VCaP (cell line): ENCODE measurements at regions not wholly inside any gene's neighbourhood (a gene's known extent, or its start where the extent isn't known, plus 50 kb on each side); places are given as distances from the start of the nearest gene placed in this dataset.
"Not testable (repeated sequence)": the region's sequence is repeated elsewhere in the genome, so short reads cannot be mapped to it uniquely, and the experiment has no call there.

Experiments used
- H3K27ac ChIP-seq: fragments of 450-650 bp; 2 replicates; pipeline ENCODE4 v1.5.1; 2017
- CTCF ChIP-seq: fragments of 450-650 bp; conservative IDR thresholded peaks from 2 replicates; pipeline ENCODE4 v1.5.1; 2017; ENCODE audit warnings: mild to moderate bottlenecking, moderate library complexity

- no peak overlapping the region for H3K27ac ChIP-seq
- no peak for TF ChIP-seq CTCF
These were observed 159.6 kb upstream of the C14orf180 start for GRCh38 chr14:104419865-104420505.

DNA sequence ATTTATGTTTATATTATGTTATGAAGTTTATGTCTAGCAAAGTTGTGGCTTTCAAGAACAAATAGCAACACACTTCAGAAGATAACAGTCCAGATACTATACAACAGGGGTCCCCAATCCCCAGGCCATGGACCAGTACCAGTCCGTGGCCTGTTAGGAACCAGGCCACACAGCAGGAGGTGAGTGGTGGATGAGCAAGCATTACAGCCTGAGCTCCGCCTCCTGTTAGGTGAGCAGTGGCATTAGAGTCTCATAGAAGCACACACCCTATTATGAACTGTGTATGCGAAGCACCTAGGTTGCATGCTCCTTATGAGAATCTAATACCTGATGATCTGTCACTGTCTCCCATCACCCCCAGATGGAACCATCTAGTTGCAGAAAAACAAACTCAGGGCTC, 159.0 kb upstream of the C14orf180 start:
- H3K27ac ChIP-seq, result not testable (repeated sequence)

DNA sequence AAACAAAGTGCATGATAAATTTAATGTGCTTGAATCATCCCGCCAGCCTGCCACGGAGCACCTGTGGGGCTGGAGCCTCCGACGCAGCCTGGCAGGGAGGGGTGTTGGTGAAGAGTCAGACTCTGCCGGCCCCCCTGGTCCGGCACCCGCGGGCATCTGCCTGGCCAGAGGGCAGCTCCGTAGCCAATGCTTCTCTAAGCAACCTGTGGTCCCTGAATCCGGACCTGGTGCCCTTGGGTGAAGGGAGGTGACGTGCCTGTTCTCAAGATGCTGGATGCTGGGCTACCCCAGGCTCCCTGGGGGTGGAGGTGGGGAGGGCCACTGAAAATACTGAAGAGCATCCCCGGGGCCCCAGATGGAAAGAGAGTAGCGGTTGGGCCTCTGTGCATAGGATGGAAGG, 158.6 kb upstream of the C14orf180 start:
- no peak overlapping the region for H3K27ac ChIP-seq
- TF ChIP-seq CTCF, result no peak

- TF ChIP-seq CTCF, result no peak
- H3K27ac ChIP-seq, result peak overlapping the region; percentile 55; the same call in 1 of the 2 replicates
These were observed 158.2 kb upstream of the C14orf180 start for GRCh38 chr14:104421401-104421821.

- peak overlapping the region; percentile 55 for H3K27ac ChIP-seq
- TF ChIP-seq CTCF, result no peak
These were observed 157.4 kb upstream of the C14orf180 start for GRCh38 chr14:104421892-104422828.

DNA sequence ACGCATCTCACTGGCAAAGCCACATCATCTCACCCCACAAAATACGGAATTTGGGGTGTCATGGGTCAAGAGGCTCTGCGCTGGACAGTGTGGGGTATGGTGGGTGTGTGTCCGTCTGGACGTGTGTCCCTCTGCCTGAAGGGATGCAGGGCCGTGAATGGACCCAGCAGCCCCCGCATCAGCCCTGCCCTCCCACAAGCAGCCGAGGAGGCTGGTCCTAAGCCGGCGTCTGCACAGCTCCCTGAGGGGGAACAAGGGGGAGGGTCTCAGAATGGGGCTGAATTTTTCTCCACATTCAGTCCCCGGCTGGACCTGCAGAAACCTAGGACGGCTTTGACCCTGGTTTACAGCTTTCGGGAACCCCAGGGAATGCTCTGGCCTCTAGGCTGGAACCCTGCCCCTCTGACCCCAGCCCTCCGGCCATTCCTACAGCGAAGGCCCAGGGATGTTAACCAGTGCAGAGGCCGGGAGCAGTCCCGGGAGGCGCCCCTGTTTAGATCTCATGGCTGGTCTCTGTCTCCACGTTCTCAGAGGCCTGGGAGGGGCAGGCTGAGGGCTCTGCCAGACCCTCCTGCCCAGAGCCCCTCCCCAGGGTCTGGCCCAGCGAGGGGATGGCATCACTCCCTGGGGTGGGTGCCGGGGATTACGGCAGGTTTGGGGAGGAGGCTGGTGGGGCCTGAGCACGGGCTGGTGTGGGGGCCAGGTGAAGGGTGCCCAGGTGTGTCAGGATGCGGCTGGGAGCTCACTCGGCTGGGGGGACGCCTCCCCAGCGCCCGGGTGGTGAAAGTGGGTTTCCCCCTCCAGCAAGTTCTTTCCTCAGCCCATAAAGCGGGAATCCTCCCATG, 156.5 kb upstream of the C14orf180 start:
- no peak for TF ChIP-seq CTCF
- H3K27ac ChIP-seq, result peak overlapping the region; percentile 55

- TF ChIP-seq CTCF, result no peak
- no peak overlapping the region; the same call in 1 of the 2 replicates for H3K27ac ChIP-seq
These were observed 155.7 kb upstream of the C14orf180 start for GRCh38 chr14:104423701-104424405.
